ENCODE measurements at regions not wholly inside any gene's neighbourhood (a gene's known extent, or its start where the extent isn't known, plus 50 kb on each side); places are given as distances from the start of the nearest gene placed in this dataset.

DNA sequence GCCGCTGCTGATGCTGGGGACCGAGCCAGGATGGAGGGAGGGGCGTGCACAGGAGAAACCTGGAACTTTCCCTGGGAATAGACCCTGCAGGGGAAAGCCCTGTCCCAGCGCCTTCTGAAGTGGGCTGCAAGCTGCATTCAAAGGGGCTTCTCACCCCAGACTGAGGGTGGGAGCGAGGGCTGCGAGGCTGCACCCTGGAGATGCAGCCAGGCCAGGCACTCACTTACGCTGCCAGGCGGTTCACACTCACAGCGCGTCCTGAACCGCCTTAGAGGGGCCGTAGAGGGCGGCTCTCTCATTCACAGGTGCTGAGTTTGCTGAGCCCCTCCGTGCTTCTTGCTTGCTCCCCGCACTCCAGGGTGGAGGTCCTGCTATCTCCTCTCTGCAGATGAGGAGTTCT lies 208.5 kb upstream of the C14orf180 start:
- Histone ChIP-seq H3K27ac (no peak overlapping the region), H3K9me3 (no peaks in the 10 kb centered on the region), H3K4me1 (no peaks in the 10 kb centered on the region), H3K36me3 (no peaks in the 10 kb centered on the region), H3K9ac (ENCODE audit: low read depth in 2 of 2, low read length in 2 of 2) (no peak overlapping the region), H3K27me3 (no peaks in the 10 kb centered on the region), H3K4me3 (no peak overlapping the region)
- intact Hi-C loops (cut with DNase I), result no loop called here
- DNase-seq, result no peak
- TF ChIP-seq, protein P1, sequence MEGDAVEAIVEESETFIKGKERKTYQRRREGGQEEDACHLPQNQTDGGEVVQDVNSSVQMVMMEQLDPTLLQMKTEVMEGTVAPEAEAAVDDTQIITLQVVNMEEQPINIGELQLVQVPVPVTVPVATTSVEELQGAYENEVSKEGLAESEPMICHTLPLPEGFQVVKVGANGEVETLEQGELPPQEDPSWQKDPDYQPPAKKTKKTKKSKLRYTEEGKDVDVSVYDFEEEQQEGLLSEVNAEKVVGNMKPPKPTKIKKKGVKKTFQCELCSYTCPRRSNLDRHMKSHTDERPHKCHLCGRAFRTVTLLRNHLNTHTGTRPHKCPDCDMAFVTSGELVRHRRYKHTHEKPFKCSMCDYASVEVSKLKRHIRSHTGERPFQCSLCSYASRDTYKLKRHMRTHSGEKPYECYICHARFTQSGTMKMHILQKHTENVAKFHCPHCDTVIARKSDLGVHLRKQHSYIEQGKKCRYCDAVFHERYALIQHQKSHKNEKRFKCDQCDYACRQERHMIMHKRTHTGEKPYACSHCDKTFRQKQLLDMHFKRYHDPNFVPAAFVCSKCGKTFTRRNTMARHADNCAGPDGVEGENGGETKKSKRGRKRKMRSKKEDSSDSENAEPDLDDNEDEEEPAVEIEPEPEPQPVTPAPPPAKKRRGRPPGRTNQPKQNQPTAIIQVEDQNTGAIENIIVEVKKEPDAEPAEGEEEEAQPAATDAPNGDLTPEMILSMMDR (IDR thresholded peaks at IDR 0.05), result no peak

DNA sequence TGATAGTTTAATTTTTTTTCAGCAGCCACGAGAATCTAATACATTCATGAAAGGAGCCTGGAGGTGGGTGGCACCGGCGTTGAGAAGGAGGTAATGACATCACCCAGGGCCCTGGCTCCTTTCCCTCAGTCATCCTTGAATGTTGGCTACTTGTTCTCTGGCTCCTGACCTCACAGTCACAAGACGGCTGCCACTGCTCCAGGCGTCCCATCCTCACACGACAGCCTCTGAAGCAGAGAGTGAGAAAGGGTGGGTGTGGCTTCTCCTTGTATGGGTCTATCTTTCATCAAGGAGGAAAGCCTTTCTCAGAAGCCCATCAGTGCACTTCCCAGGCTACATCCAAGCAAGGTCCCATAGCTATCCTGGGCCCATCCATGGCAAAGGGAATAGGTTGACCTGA lies 207.6 kb upstream of the C14orf180 start:
- Histone ChIP-seq H3K4me3 (no peak overlapping the region), H3K27me3 (no peaks in the 10 kb centered on the region), H3K27ac (no peak overlapping the region), H3K9ac (ENCODE audit: low read depth in 2 of 2, low read length in 2 of 2) (no peak overlapping the region), H3K9me3 (no peaks in the 10 kb centered on the region), H3K36me3 (no peaks in the 10 kb centered on the region), H3K4me1 (no peaks in the 10 kb centered on the region)
- intact Hi-C loops (cut with DNase I), result no loop called here
- TF ChIP-seq, protein P1 (IDR thresholded peaks at IDR 0.05), result no peak
- DNase-seq, result no peak

DNA sequence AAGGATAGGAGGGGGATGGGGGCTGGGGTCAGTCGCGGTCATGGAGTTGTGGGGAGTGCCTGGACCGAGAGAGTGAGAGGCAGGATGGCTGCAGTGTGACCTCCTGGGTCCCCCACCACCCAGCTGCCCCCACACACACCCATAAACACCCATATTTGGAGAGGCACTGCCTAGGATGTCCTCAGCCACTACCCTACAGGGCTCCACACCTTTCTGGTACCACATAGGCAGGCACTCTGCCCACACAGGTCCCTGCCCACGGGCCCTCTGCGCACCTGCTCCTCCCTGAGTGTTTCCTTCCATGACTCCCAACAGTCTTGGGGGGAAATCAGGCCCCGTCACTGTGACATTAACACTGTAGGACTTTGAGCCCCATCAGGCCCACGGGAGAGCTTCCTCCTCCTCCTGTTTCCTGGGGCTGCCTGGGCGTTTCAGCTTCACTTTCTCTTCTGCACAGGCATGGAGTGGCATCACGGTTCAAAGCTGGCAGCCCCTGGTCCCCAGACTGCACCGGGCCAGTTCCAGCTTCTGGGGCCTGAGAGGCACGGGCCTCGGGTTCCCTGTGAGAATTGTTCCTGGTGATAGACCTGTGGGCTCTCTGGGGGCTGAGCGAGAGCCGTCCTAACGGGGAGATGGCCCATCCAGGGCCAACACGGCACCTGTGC lies 207.0 kb upstream of the C14orf180 start:
- intact Hi-C loops (cut with DNase I), result no loop called here
- Histone ChIP-seq H3K36me3 (no peaks in the 10 kb centered on the region), H3K27me3 (no peaks in the 10 kb centered on the region), H3K9ac (ENCODE audit: low read depth in 2 of 2, low read length in 2 of 2) (no peak overlapping the region), H3K4me3 (no peak overlapping the region), H3K4me1 (no peaks in the 10 kb centered on the region), H3K27ac (no peak overlapping the region), H3K9me3 (no peaks in the 10 kb centered on the region)
- DNase-seq, result no peak
- TF ChIP-seq, protein P1 (IDR thresholded peaks at IDR 0.05), result no peak

DNA sequence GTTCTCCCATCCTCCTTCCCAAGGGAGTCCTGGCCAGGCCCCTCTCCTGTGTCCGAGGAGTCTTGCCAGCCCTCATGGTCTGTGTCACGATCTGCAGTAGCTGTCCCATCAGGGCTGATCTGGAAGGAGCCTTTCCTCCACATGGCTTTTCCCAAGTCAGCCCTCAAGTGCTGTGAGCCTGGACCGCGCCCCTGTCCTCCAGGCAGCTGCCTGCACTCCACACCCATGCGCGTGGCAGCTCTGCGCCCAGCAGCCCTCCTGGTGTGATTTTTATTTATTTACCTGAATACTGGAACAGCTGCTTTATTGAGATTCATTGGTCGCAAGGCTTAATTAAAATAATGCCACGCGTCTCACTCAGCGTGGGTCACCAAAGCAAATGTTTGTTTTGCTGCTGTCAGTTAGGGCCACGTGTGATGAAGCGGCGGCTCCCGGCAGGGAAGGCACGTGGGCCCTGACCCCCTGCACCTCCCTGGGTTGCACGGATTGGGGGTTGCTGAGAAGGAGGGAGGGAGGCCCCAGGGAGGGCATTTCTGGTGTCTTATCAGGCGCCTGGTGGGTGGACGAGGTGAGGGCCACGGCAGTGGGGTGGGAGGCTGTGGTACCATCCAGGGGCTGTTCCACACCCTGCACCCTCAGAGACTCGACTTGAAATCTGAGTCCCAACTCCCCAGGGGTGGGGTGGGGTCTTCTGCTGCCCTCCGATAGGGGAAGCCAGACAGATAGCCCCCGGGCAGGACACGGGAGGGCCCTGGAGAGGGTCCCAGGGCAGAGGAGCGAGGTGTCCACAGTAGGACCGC lies 206.3 kb upstream of the C14orf180 start:
- no peaks in the 10 kb centered on the region for H3K36me3 ChIP-seq
- DNase-seq, result no peak
- no peaks in the 10 kb centered on the region for H3K4me1 ChIP-seq
- no peak overlapping the region for H3K9ac ChIP-seq (ENCODE audit: low read depth in 2 of 2, low read length in 2 of 2)
- intact Hi-C loops (cut with DNase I), result no loop called here
- no peaks in the 10 kb centered on the region for H3K9me3 ChIP-seq
- H3K4me3 ChIP-seq, result no peak overlapping the region
- TF ChIP-seq, protein P1 (IDR thresholded peaks at IDR 0.05), result no peak
- no peak overlapping the region for H3K27ac ChIP-seq
- no peaks in the 10 kb centered on the region for H3K27me3 ChIP-seq

DNA sequence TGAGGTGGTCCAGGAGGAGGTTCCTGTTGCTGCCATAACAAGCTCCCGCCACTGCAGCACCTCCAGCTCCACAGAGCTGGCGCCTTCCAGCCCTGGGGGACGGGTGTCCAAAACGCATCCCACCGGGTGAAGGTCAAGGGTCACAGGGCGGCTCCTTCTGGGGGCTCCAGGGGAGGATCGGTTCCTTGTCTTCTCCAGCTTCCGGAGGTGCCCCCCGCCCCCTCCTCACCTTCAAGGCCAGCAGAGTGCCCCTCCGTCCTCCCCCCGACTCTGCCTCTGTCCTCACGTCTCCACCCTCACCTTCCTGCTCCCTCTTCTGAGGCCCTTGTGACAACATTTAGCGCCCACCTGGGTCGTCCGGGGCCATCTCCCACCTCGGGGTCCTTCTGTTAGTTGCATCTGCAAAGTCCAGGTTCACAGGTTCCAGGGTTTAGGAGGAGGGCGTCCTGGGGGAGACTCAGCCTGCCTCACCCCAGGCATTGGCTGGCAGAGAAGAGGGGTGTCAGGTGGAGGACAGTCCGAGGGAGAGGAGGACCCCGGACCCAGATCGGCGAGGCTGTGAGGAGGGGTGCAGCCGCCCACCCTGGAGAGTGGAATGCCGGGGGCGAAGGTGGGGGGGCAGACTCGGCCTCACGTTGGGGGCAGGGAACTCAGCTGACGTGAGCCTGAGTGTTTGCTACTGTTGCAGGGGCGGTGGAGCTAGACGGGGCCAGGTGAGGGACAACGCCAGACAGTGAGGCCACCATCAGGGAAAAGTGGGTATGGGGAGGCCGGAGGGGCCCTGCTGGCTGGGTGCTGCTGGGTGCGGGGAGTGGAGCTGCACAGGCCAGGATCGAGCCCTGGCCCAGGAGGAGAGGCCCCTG lies 205.5 kb upstream of the C14orf180 start:
- no peaks in the 10 kb centered on the region for H3K4me1 ChIP-seq
- H3K9me3 ChIP-seq, result no peaks in the 10 kb centered on the region
- intact Hi-C loops (cut with DNase I), result no loop called here
- no peak for DNase-seq
- no peak overlapping the region for H3K9ac ChIP-seq (ENCODE audit: low read depth in 2 of 2, low read length in 2 of 2)
- no peak overlapping the region for H3K27ac ChIP-seq
- H3K36me3 ChIP-seq, result no peaks in the 10 kb centered on the region
- TF ChIP-seq, protein P1 (IDR thresholded peaks at IDR 0.05), result no peak
- H3K27me3 ChIP-seq, result no peaks in the 10 kb centered on the region
- no peak overlapping the region for H3K4me3 ChIP-seq
